GM12875 (cell line): ENCODE measurements at regions not wholly inside any gene's neighbourhood (a gene's known extent, or its start where the extent isn't known, plus 50 kb on each side); places are given as distances from the start of the nearest gene placed in this dataset.

Experiments used
- H3K4me3 ChIP-seq: one replicate; pipeline ENCODE4 v1.5.1; 2011; ENCODE audit warnings: low read depth, low read length, control low read depth
- TF ChIP-seq, protein P1 (sequence below): IDR thresholded peaks from 2 replicates; pipeline ENCODE4 v1.5.1; 2011; ENCODE audit warnings: low read depth, mild to moderate bottlenecking, control low read depth, inconsistent platforms, low read length, moderate library complexity, borderline replicate concordance; ENCODE audit not compliant: insufficient read depth

DNA sequence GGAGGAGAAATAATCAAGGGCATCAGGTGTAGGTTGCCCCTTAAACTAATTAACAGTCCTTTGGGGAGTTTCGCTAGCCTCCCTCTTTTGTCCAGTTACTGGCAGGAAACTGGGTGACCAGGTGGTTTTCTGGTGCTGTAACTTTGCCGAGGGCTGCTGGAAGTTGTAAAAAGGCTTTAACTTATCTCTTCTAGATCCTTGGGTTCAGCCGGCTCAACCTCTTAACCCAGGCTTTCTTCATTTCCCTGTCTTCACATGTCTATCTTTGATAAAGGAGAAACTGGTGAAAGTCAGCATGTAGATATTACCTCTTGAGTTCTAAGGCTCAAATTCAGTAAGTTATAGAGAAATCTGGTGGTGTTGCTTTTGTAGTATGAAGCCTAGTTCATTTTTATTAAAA lies 289.7 kb upstream of the NRIP1 start:
- no peak overlapping the region for H3K4me3 ChIP-seq
- TF ChIP-seq, protein P1, sequence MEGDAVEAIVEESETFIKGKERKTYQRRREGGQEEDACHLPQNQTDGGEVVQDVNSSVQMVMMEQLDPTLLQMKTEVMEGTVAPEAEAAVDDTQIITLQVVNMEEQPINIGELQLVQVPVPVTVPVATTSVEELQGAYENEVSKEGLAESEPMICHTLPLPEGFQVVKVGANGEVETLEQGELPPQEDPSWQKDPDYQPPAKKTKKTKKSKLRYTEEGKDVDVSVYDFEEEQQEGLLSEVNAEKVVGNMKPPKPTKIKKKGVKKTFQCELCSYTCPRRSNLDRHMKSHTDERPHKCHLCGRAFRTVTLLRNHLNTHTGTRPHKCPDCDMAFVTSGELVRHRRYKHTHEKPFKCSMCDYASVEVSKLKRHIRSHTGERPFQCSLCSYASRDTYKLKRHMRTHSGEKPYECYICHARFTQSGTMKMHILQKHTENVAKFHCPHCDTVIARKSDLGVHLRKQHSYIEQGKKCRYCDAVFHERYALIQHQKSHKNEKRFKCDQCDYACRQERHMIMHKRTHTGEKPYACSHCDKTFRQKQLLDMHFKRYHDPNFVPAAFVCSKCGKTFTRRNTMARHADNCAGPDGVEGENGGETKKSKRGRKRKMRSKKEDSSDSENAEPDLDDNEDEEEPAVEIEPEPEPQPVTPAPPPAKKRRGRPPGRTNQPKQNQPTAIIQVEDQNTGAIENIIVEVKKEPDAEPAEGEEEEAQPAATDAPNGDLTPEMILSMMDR = no peak

DNA sequence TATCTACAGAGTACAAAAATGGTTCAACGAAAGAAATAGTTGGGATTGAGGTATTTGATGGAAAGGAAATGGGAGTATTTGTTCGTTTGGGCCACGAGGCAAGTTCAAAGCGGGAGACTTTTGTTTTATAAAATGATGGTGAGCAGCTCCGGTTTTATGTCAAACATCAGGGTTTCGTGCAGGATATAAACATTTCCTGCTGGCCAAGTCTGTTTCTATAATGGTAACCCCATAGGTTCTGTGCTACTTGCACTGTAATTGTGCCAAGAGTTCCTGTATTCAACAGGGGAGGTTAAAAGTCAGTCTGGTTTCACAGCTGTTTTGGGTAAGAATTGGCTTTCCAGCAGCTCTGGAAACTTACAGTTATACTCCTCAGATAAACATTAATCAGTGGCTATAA lies 290.3 kb upstream of the NRIP1 start:
- H3K4me3 ChIP-seq = no peak overlapping the region
- TF ChIP-seq, protein P1 = no peak

DNA sequence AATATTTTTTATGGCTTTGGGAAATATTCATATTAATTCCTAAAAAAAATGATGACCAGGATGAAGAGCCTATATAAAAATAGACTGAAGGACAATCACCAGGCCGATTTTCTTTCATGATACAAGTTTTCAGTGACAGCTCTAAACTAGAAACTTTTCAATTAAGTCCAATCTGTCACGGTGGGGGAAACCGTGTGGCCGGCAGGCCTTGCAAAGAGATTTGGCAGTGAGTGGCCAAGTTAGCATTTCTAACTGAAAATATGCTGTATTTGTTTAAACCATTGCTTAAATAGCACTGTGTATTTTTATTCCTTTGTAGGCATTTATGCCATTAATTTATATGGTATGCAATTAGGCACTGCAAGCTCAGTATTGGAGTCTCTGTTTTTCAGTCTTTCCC lies 294.5 kb upstream of the NRIP1 start:
- H3K4me3 ChIP-seq = no peak overlapping the region
- TF ChIP-seq, protein P1 = no peak

DNA sequence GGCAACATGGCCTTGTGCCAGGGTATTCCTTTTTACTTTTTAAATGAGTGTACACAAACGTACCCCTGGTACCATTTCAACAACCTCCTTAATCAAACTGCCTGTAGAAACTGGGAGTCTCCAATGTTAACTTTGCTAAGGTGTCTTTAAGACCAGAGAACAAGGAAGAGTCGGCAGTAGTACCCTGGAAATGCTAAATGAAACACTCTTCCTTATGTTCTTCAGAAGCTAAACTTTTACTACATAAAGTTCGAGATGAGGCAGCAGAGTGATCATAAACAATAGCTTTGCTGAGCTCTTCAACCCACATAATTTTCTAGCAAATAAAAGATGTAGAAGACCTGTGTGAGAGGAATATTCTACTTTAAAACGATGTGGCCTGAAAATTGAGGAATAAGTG lies 297.7 kb upstream of the NRIP1 start:
- H3K4me3 ChIP-seq = no peak overlapping the region

DNA sequence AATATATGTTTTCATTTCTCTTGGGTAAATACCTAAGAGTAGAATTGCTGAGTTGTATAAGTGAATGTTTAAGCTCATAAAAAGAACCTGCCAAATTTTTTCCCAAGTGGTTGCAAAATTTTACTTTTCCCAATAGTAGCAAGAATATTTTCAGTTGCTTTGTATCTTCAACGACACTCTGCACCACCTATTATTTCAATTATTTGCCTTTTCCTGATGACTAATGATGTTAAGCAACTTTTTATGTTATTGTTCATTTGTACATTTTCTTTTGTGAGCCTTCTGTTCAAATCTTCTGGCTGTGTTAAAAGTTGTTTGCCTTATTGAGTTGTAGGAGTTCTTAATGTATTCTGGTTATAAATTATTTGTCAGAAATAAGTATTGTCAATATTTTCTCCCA lies 299.1 kb upstream of the NRIP1 start:
- TF ChIP-seq, protein P1 = no peak
- no peak overlapping the region for H3K4me3 ChIP-seq

More for the DNA sequence above, 297.7 kb upstream of the NRIP1 start:
- TF ChIP-seq, protein P1 = no peak

DNA sequence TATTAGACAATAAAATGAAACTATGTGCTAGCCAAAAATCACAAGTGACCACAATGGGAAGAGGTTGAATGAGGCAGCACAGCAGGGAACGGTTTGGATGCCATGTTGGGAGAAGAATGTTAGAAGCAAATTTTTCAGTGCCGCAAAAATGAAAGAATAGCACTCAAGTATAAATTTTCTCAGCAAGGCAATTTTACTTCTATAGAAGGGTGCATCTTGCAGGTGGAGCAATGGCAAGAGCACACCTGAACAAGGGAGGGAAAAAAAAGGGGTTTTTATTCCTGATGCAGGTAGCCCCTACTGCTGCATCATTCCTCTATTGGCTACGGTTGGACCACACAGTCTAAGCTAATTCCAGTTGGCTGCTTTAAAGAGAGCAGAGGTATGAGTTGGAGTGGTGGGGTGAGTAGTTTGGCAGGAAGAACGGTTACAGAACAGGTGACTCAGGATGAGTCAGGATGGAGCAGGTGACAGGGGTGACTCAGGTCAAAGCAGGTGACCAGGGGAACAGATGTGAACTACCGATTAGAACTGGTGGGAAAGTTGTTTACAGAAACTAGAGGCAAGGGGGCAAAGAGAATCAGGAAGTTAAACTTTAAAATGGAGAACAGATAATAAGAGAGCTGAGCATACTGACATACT lies 301.1 kb upstream of the NRIP1 start:
- H3K4me3 ChIP-seq = no peak overlapping the region
- TF ChIP-seq, protein P1 = no peak

DNA sequence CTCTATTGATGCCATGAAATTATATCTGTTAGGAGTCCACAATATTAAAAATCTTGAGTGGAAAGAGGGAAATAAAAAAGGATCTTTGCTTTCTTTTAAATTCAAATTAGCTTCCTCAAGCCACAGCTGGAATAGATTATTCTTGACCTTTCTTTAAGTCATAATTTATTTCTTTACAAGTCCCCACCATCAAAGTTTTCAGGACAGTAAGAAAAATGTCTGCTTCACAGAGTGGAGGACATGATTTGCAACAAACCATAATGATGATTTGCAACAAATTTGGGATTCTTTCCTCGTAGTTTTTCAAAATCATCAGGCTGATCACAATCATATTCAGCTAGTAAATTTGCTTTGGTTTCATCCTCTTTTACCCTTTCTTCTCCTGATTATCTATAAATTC lies 301.8 kb upstream of the NRIP1 start:
- H3K4me3 ChIP-seq = no peak overlapping the region
- TF ChIP-seq, protein P1 = no peak
